Ascending aorta (tissue), 2 donors: ENCODE measurements at regions not wholly inside any gene's neighbourhood (a gene's known extent, or its start where the extent isn't known, plus 50 kb on each side); places are given as distances from the start of the nearest gene placed in this dataset.
"Not testable (repeated sequence)": the region's sequence is repeated elsewhere in the genome, so short reads cannot be mapped to it uniquely, and the experiment has no call there.

Experiments used
- DNase-seq, 2 donors: peaks; one replicate each; pipeline ENCODE4 v3.0.0-alpha.2; 2019; ENCODE audit warnings: low spot score in 2 of 2
- H3K27ac ChIP-seq, 2 donors: fragments of 200-600 bp; sonication (generic); one replicate each; pipeline ENCODE4 v1.5.1; 2016 to 2017; ENCODE audit warnings: mild to moderate bottlenecking in 1 of 2
- H3K27me3 ChIP-seq: fragments of 200-600 bp; sonication (generic); one replicate; pipeline ENCODE4 v1.5.1; 2017
- H3K36me3 ChIP-seq, 2 donors: fragments of 200-600 bp; sonication (generic); one replicate each; pipeline ENCODE4 v1.5.1; 2016
- H3K4me1 ChIP-seq, 2 donors: fragments of 200-600 bp; sonication (generic); one replicate each; pipeline ENCODE4 v1.5.1; 2016 to 2017; ENCODE audit warnings: mild to moderate bottlenecking in 1 of 2
- H3K4me3 ChIP-seq, 2 donors: fragments of 200-600 bp; sonication (generic); one replicate each; pipeline ENCODE4 v1.5.1; 2016 to 2017; ENCODE audit warnings: mild to moderate bottlenecking in 1 of 2
- H3K9me3 ChIP-seq, 2 donors: fragments of 200-600 bp; sonication (generic); one replicate each; pipeline ENCODE4 v1.5.1; 2016
- intact Hi-C: fragments of 100-400 bp; cut with DNase I; formaldehyde crosslinking; loops from one replicate; pipeline ENCODE4 v1.15.1; 2023
- TF ChIP-seq, protein P1 (sequence below), 3 experiments: fragments of 200-600 bp in 2 of 3; fragments of 450-650 bp in 1 of 3; sonication (generic) in 2 of 3; IDR thresholded peaks; one replicate each; pipeline ENCODE4 v1.5.1; 2016 to 2019; ENCODE audit warnings: antibody characterized with exemption in 3 of 3, mild to moderate bottlenecking in 1 of 3, moderate library complexity in 1 of 3

DNA sequence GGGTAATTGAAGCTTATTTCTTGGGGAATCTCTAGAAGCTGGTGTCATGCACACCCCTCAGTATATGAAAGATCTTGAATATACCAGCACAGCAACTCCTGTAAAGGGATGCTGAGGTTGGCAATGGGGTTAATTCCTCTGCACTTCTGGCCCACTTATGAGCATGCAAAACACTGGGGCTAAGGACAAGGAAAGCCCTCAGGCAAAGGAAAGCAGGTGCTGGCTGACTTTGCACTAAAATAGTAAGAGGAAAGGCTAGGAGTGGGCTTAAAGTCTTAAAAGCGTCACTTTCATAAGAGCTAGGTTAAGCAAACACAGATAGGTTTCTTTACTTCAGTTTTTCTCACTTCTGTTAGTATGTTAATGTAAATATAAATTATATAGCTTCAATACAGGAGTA is 572.6 kb upstream of the LUZP2 start:
- H3K4me3 ChIP-seq: no peak overlapping the region
- intact Hi-C loops: no loop called here
- H3K27ac ChIP-seq: no peak overlapping the region
- no peaks in the 10 kb centered on the region for H3K4me1 ChIP-seq
- H3K9me3 ChIP-seq: no peaks in the 10 kb centered on the region
- no peaks in the 10 kb centered on the region for H3K36me3 ChIP-seq
- TF ChIP-seq, protein P1, sequence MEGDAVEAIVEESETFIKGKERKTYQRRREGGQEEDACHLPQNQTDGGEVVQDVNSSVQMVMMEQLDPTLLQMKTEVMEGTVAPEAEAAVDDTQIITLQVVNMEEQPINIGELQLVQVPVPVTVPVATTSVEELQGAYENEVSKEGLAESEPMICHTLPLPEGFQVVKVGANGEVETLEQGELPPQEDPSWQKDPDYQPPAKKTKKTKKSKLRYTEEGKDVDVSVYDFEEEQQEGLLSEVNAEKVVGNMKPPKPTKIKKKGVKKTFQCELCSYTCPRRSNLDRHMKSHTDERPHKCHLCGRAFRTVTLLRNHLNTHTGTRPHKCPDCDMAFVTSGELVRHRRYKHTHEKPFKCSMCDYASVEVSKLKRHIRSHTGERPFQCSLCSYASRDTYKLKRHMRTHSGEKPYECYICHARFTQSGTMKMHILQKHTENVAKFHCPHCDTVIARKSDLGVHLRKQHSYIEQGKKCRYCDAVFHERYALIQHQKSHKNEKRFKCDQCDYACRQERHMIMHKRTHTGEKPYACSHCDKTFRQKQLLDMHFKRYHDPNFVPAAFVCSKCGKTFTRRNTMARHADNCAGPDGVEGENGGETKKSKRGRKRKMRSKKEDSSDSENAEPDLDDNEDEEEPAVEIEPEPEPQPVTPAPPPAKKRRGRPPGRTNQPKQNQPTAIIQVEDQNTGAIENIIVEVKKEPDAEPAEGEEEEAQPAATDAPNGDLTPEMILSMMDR (IDR thresholded peaks at IDR 0.05): no peak
- no peaks in the 10 kb centered on the region for H3K27me3 ChIP-seq
- no peak for DNase-seq

DNA sequence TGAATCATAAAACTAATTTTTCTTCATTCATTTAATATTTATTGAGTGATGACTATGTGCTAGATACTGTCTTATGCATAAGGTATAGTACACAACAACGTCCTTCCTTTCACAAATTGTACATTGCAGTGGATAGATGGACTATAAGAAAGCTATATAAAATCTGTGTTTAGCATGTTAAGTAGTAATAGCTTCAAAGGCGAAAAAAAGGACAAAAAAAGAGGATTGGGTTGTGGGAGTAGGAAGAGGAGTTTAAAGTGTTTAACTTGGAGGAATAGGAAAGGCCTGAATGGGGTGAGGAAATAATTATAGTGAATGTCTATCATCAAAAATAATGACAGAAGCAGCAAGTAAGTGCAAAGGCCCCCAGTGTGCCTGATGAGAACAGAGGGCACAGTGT is 565.4 kb upstream of the LUZP2 start:
- intact Hi-C loops: no loop called here
- Histone ChIP-seq H3K27me3 (no peaks in the 10 kb centered on the region), H3K4me1 (no peaks in the 10 kb centered on the region), H3K4me3 (no peak overlapping the region), H3K27ac (no peak overlapping the region), H3K9me3 (no peaks in the 10 kb centered on the region), H3K36me3 (no peaks in the 10 kb centered on the region)
- TF ChIP-seq, protein P1 (IDR thresholded peaks at IDR 0.05): no peak
- DNase-seq: no peak

DNA sequence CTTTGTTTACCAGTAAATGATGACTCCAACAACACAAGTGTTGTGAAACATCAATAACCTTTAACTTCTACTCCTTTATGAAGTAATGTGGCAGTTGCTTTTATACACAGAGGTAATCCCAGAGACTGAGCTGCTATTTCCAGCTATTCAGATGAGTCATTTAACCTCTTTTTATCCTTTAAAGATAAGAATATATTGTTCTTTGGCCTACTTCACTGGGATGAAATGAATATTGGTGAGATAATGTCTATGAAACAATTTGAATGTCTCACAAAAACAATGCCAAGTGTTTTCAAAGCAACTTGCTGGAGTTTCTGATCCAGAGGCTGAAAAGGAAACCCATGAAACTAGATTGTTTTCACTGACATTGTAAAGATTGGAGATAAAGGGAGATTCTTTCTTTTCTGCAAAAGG is 564.4 kb upstream of the LUZP2 start:
- intact Hi-C loops: no loop called here
- DNase-seq: no peak
- Histone ChIP-seq H3K4me3 (no peak overlapping the region), H3K36me3 (no peaks in the 10 kb centered on the region), H3K4me1 (no peaks in the 10 kb centered on the region), H3K27ac (no peak overlapping the region), H3K9me3 (no peaks in the 10 kb centered on the region), H3K27me3 (no peaks in the 10 kb centered on the region)
- TF ChIP-seq, protein P1 (IDR thresholded peaks at IDR 0.05): no peak

DNA sequence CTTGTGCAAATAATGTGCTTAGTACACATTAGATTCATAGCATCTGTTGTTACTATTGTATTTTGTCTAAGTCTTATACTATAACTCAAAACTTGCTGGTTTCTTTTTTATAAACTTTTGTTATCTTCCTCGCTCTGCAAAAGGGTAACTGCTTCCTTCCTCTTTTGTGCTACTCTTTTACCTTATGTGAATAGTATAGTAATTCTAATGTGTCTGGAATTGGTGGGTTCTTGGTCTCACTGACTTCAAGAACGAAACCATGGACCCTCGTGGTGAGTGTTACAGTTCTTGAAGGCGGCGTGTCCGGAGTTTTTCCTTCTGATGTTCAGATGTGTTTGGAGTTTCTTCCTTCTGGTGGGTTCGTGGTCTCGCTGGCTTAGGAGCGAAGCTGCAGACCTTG is 563.1 kb upstream of the LUZP2 start:
- Histone ChIP-seq H3K4me1 (no peaks in the 10 kb centered on the region), H3K9me3 (no peaks in the 10 kb centered on the region), H3K27ac (no peak overlapping the region), H3K4me3 (no peak overlapping the region), H3K36me3 (no peaks in the 10 kb centered on the region), H3K27me3 (no peaks in the 10 kb centered on the region)
- TF ChIP-seq, protein P1 (IDR thresholded peaks at IDR 0.05): no peak
- no peak for DNase-seq
- intact Hi-C loops: no loop called here

DNA sequence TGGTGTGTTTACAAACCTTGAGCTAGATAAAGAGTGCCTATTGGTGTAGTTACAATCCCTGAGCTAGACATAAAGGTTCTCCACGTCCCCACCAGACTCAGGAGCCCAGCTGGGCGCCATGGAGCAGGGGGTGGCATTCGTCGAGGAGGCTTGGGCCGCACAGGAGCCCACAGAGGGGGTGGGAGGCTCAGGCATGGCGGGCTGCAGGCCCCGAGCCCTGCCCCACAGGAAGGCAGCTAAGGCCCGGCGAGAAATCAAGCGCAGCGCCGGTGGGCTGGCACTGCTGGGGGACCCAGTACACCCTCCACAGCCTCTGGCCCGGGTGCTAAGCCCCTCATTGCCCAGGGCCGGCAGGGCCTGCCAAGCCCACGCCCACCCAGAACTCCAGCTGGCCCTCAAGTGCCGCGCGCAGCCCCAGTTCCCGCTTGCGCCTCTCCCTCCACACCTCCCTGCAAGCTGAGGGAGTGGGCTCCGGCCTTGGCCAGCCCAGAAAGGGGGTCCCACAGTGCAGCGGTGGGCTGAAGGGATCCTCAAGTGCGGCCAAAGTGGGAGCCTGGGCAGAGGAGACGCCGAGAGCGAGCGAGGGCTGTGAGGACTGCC is 562.1 kb upstream of the LUZP2 start:
- H3K27me3 ChIP-seq, DNase-seq, H3K36me3 ChIP-seq, H3K27ac ChIP-seq, H3K4me1 ChIP-seq, H3K4me3 ChIP-seq, H3K9me3 ChIP-seq, intact Hi-C loops: not testable (repeated sequence)

DNA sequence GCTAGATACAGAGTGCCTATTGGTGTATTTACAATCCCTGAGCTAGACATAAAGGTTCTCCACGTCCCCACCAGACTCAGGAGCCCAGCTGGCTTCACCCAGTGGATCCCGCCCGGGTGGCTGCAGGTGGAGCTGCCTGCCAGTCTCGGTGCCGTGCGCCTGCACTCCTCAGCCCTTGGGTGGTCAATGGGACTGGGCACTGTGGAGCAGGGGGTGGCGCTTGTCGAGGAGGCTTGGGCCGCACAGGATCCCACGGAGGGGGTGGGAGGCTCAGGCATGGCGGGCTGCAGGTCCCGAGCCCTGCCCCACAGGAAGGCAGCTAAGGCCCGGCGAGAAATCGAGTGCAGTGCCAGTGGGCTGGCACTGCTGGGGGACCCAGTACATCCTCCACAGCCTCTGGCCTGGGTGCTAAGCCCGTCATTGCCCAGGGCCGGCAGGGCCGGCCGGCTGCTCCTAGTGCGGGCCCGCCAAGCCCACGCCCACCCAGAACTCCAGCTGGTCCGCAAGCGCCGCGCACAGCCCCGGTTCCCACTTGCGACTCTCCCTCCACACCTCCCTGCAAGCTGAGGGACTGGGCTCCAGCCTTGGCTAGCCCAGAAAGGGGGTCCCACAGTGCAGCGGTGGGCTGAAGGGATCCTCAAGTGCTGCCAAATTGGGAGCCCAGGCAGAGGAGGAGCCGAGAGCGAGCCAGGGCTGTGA is 554.6 kb upstream of the LUZP2 start:
- H3K9me3 ChIP-seq, H3K4me3 ChIP-seq, H3K27me3 ChIP-seq, H3K36me3 ChIP-seq, intact Hi-C loops, H3K27ac ChIP-seq, H3K4me1 ChIP-seq, DNase-seq: not testable (repeated sequence)
